ENCODE measurements at regions not wholly inside any gene's neighbourhood (a gene's known extent, or its start where the extent isn't known, plus 50 kb on each side); places are given as distances from the start of the nearest gene placed in this dataset.

DNA sequence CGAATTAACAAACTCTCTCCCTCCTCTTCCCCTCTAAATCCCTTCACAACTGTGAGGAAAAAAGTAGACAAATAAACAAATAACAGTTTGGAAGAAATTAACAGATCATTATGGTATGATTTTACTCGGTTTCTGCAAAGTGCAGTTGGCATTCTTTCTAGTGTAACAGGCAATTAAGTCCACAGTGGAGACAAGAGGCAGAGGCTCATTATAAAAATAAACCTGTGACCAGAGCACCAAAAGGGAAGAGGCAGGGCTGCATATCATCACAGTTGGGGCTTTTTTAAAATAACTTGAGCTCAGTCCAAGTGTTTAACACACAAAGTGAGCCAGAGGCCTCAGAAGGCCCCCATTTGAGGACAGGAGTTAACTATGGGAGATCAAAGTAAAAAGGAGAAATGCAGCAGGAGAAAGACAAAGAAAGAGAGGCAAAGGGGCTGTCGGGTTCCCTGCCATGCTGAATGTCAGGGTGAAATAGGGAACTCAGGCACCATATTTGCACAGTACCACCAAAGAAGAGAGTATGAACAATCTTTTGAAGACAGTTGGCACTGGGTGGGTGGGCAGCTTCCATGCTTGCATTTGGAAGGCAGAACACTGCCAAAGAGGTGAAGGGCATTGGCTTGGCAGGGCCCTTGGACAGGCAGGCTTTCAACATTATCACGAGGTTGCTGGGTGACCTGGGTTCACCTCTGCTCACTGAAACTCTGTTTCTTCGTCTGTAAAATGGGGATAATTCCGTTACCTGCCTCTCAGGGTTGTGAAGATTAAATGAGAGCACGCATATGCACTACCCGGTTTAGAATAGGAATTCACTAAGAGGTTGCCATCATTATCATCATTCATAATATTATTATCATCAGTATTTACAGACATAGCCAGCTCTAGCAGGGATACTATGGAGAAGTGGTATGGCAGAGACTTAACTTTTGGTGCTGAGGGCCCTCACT, 134.5 kb downstream of the MEX3B start:
- Histone ChIP-seq H3K9ac (ENCODE audit: low read length) (no peak overlapping the region), H3K27ac (ENCODE audit: low read length) (no peak overlapping the region), H3K9me3 (replicated peaks; ENCODE audit: insufficient read depth, low read length) (no peaks in the 10 kb centered on the region), H3K9me2 (replicated peaks; ENCODE audit: insufficient read depth, low read length) (no peaks in the 10 kb centered on the region), H3K36me3 (replicated peaks; ENCODE audit: insufficient read depth, low read length) (no peaks in the 10 kb centered on the region), H3F3A (ENCODE audit: insufficient read depth, low read length) (no peaks in the 10 kb centered on the region), H3K4me2 (ENCODE audit: low read depth, low read length) (no peak overlapping the region), H3K4me3 (ENCODE audit: low read length) (no peak overlapping the region), H3K79me2 (ENCODE audit: low read length) (no peaks in the 10 kb centered on the region), H2AFZ (ENCODE audit: low read length) (no peak overlapping the region), H3K4me1 (ENCODE audit: low read length) (no peaks in the 10 kb centered on the region), H3K27me3 (replicated peaks; ENCODE audit: insufficient read depth, low read length) (no peaks in the 10 kb centered on the region), H4K20me1 (ENCODE audit: insufficient read depth, low read length) (no peaks in the 10 kb centered on the region)
- DNase-seq, result no peak
- no peak for TF ChIP-seq EZH2phosphoT487 (IDR thresholded peaks at IDR 0.05; ENCODE audit: low read length)
- no peak for TF ChIP-seq EZH2 (optimal IDR thresholded peaks at IDR 0.05; ENCODE audit: low read depth, low read length)
- TF ChIP-seq, protein P1, sequence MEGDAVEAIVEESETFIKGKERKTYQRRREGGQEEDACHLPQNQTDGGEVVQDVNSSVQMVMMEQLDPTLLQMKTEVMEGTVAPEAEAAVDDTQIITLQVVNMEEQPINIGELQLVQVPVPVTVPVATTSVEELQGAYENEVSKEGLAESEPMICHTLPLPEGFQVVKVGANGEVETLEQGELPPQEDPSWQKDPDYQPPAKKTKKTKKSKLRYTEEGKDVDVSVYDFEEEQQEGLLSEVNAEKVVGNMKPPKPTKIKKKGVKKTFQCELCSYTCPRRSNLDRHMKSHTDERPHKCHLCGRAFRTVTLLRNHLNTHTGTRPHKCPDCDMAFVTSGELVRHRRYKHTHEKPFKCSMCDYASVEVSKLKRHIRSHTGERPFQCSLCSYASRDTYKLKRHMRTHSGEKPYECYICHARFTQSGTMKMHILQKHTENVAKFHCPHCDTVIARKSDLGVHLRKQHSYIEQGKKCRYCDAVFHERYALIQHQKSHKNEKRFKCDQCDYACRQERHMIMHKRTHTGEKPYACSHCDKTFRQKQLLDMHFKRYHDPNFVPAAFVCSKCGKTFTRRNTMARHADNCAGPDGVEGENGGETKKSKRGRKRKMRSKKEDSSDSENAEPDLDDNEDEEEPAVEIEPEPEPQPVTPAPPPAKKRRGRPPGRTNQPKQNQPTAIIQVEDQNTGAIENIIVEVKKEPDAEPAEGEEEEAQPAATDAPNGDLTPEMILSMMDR (IDR thresholded peaks at IDR 0.05; ENCODE audit: low read length), result no peak

DNA sequence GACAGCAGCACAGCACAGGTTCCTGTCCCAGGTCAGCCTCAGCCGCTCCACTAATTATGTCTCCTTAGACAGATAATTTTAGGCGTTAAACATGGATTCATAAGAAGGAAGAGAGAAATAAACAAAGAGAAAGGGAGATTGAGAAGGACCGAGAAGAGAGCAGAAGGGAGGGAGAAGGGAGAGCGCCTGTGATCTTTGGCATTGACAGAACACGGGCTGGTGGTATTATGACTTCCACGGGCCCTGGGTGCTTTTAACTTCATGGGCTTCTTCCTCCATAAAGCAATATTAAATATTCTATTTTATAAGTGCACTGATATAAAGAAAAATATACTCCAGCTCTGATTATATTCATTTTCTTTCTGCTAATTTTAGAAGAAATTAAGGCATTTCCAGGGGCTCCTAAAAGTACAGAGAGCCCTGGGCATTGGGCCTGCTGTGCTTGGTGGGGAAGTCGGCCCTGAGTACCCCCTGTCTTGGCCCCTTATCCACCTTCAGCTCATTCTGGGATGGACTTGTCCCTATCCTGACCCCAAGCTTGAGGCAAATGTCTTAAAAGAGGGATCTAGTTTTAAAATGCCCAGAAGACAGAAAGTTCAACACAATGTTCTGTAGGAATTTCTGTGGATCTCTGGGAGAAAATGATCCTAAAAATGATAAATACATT, 135.3 kb downstream of the MEX3B start:
- Histone ChIP-seq H3K4me3 (ENCODE audit: low read length) (no peak overlapping the region), H3K79me2 (ENCODE audit: low read length) (no peaks in the 10 kb centered on the region), H3K4me1 (ENCODE audit: low read length) (no peaks in the 10 kb centered on the region), H3K4me2 (ENCODE audit: low read depth, low read length) (no peak overlapping the region), H3K9me3 (replicated peaks; ENCODE audit: insufficient read depth, low read length) (no peaks in the 10 kb centered on the region), H3K9me2 (replicated peaks; ENCODE audit: insufficient read depth, low read length) (no peaks in the 10 kb centered on the region), H3K9ac (ENCODE audit: low read length) (no peak overlapping the region), H3K36me3 (replicated peaks; ENCODE audit: insufficient read depth, low read length) (no peaks in the 10 kb centered on the region), H3K27ac (ENCODE audit: low read length) (no peak overlapping the region), H4K20me1 (ENCODE audit: insufficient read depth, low read length) (no peaks in the 10 kb centered on the region), H2AFZ (ENCODE audit: low read length) (no peak overlapping the region), H3K27me3 (replicated peaks; ENCODE audit: insufficient read depth, low read length) (no peaks in the 10 kb centered on the region), H3F3A (ENCODE audit: insufficient read depth, low read length) (no peaks in the 10 kb centered on the region)
- DNase-seq, result no peak
- TF ChIP-seq EZH2 (optimal IDR thresholded peaks at IDR 0.05; ENCODE audit: low read depth, low read length) (no peak), EZH2phosphoT487 (IDR thresholded peaks at IDR 0.05; ENCODE audit: low read length) (no peak)
- TF ChIP-seq, protein P1 (IDR thresholded peaks at IDR 0.05; ENCODE audit: low read length), result no peak

DNA sequence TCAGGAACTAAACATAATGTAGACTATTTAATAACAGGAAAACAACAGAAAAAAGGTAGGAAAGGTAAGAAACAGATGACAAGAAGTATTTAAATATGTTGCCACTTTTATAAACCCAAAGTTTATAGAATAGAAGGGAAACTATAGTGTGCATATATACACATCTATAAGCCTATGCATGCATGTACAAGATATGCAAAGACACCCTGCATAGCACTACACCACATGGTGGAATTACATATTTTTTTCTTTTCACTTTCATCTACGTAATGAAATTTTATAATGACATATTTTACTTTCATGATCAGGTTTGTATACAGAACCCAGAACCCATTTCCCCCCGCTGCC, 136.8 kb downstream of the MEX3B start:
- Histone ChIP-seq H4K20me1 (ENCODE audit: insufficient read depth, low read length) (no peaks in the 10 kb centered on the region), H3K9me3 (replicated peaks; ENCODE audit: insufficient read depth, low read length) (no peaks in the 10 kb centered on the region), H3K9ac (ENCODE audit: low read length) (no peak overlapping the region), H3K27me3 (replicated peaks; ENCODE audit: insufficient read depth, low read length) (no peaks in the 10 kb centered on the region), H3K79me2 (ENCODE audit: low read length) (no peaks in the 10 kb centered on the region), H3K36me3 (replicated peaks; ENCODE audit: insufficient read depth, low read length) (no peaks in the 10 kb centered on the region), H3F3A (ENCODE audit: insufficient read depth, low read length) (no peaks in the 10 kb centered on the region), H3K4me1 (ENCODE audit: low read length) (no peaks in the 10 kb centered on the region), H3K27ac (ENCODE audit: low read length) (no peak overlapping the region), H2AFZ (ENCODE audit: low read length) (no peak overlapping the region), H3K9me2 (replicated peaks; ENCODE audit: insufficient read depth, low read length) (no peaks in the 10 kb centered on the region), H3K4me3 (ENCODE audit: low read length) (no peak overlapping the region), H3K4me2 (ENCODE audit: low read depth, low read length) (no peak overlapping the region)
- no peak for TF ChIP-seq EZH2 (optimal IDR thresholded peaks at IDR 0.05; ENCODE audit: low read depth, low read length)
- TF ChIP-seq, protein P1 (IDR thresholded peaks at IDR 0.05; ENCODE audit: low read length), result no peak
- no peak for DNase-seq

Data from MM.1S (cell line).